Spleen (tissue), 11 donors: ENCODE measurements at regions not wholly inside any gene's neighbourhood (a gene's known extent, or its start where the extent isn't known, plus 50 kb on each side); places are given as distances from the start of the nearest gene placed in this dataset.

Source experiments
- DNase-seq: peaks from one replicate; pipeline ENCODE4 v3.0.0-alpha.2; 2020
- H3K27ac ChIP-seq, 8 donors: fragments of 200-600 bp; sonication (generic) in 7 of 8; 1 replicate in 4 of 8; 2 replicates in 4 of 8; pipeline versions ENCODE4 v1.5.0 to v1.8.0; 2016 to 2021; ENCODE audit warnings: inconsistent platforms in 4 of 8, mild to moderate bottlenecking in 4 of 8, moderate library complexity in 1 of 8
- H3K27me3 ChIP-seq, 7 donors: fragments of 200-600 bp; sonication (generic) in 6 of 7; replicated peaks in 1 of 7; 1 replicate in 4 of 7; 2 replicates in 3 of 7; pipeline versions ENCODE4 v1.5.0 to v1.8.0; 2016 to 2021; ENCODE audit warnings: inconsistent platforms in 3 of 7, mild to moderate bottlenecking in 1 of 7
- H3K36me3 ChIP-seq, 6 donors: fragments of 200-600 bp; sonication (generic) in 5 of 6; 1 replicate in 4 of 6; 2 replicates in 2 of 6; pipeline versions ENCODE4 v1.5.0 to v1.8.0; 2016 to 2021; ENCODE audit warnings: inconsistent platforms in 2 of 6
- H3K4me1 ChIP-seq, 6 donors: fragments of 200-600 bp; sonication (generic) in 5 of 6; 1 replicate in 3 of 6; 2 replicates in 3 of 6; pipeline versions ENCODE4 v1.5.0 to v1.8.0; 2016 to 2021; ENCODE audit warnings: inconsistent platforms in 3 of 6
- H3K4me3 ChIP-seq, 8 donors: fragments of 200-600 bp; sonication (generic) in 7 of 8; 1 replicate in 4 of 8; 2 replicates in 4 of 8; pipeline versions ENCODE4 v1.5.0 to v1.8.0; 2016 to 2021; ENCODE audit warnings: inconsistent platforms in 4 of 8, mild to moderate bottlenecking in 4 of 8, moderate library complexity in 2 of 8
- H3K9me3 ChIP-seq, 8 donors: fragments of 200-600 bp; sonication (generic) in 7 of 8; 1 replicate in 4 of 8; 2 replicates in 4 of 8; pipeline versions ENCODE4 v1.5.0 to v1.8.0; 2016 to 2021; ENCODE audit warnings: inconsistent platforms in 4 of 8
- POLR2A ChIP-seq, 3 donors: fragments of 450-650 bp; IDR thresholded peaks; one replicate each; pipeline ENCODE4 v1.5.1; 2017; ENCODE audit warnings: antibody characterized with exemption in 3 of 3, mild to moderate bottlenecking in 1 of 3
- POLR2AphosphoS5 ChIP-seq, 3 donors: sonication (generic); formaldehyde crosslinking; IDR thresholded peaks; one replicate each; pipeline ENCODE4 v1.5.1; 2017; ENCODE audit warnings: antibody characterized with exemption in 3 of 3
- WGBS, 5 donors: extraction: QIAGEN DNeasy Blood & Tissue Kit in 3 of 5; methylation state at CpG; one replicate each; pipeline versions ENCODE4 v1.1.5 to v1.1.7; 2013 to 2018; 5-methylcytosine and 5-hydroxymethylcytosine counted together
- intact Hi-C: fragments of 100-400 bp; cut with DNase I; formaldehyde crosslinking; loops from one replicate; pipeline ENCODE4 v1.15.0; 2023; ENCODE audit warnings: low total_unique reads
- TF ChIP-seq, protein P1 (sequence below), 11 experiments: fragments of 200-600 bp in 7 of 11; fragments of 450-650 bp in 4 of 11; sonication (generic) in 4 of 11; IDR thresholded peaks in 8 of 11; conservative IDR thresholded peaks in 3 of 11; 1 replicate in 7 of 11; 2 replicates in 4 of 11; pipeline versions ENCODE4 v1.4.0 to v1.8.0; 2016 to 2021; ENCODE audit warnings: antibody characterized with exemption in 11 of 11, inconsistent platforms in 4 of 11, mild to moderate bottlenecking in 1 of 11
- donor health status: healthy with polysubstance abuse.
- donor health status: DM: no; HTN: no; CAD: no; lungs with moderate emphysema.
- donor health status: DM: no; HTN: no; CAD: no.
- donor health status: Bipolar disorder and iron deficiency.
- donor health status: healthy.
- donor health status: DM: no; HTN: no; CAD: no.
- donor health status: DM: yes; HTN: yes; CAD: no.

GRCh38 chr9:118529210-118529609 is 825.0 kb downstream of the TLR4 start:
- Histone ChIP-seq H3K36me3 (no peaks in the 10 kb centered on the region), H3K9me3 (no peaks in the 10 kb centered on the region), H3K27me3 (no peaks in the 10 kb centered on the region), H3K4me3 (no peak overlapping the region), H3K4me1 (no peaks in the 10 kb centered on the region), H3K27ac (no peak overlapping the region)
- no peak for DNase-seq
- intact Hi-C loops = no loop called here
- 2 to 16% (median 11%) methylated on average over 3 of the region's 3 CpGs for WGBS, 5 donors
- no peak for TF ChIP-seq POLR2A (IDR thresholded peaks at IDR 0.05)
- no peak for TF ChIP-seq POLR2AphosphoS5 (IDR thresholded peaks at IDR 0.05)
- TF ChIP-seq, protein P1, sequence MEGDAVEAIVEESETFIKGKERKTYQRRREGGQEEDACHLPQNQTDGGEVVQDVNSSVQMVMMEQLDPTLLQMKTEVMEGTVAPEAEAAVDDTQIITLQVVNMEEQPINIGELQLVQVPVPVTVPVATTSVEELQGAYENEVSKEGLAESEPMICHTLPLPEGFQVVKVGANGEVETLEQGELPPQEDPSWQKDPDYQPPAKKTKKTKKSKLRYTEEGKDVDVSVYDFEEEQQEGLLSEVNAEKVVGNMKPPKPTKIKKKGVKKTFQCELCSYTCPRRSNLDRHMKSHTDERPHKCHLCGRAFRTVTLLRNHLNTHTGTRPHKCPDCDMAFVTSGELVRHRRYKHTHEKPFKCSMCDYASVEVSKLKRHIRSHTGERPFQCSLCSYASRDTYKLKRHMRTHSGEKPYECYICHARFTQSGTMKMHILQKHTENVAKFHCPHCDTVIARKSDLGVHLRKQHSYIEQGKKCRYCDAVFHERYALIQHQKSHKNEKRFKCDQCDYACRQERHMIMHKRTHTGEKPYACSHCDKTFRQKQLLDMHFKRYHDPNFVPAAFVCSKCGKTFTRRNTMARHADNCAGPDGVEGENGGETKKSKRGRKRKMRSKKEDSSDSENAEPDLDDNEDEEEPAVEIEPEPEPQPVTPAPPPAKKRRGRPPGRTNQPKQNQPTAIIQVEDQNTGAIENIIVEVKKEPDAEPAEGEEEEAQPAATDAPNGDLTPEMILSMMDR (IDR thresholded peaks at IDR 0.05 in 8 of 11, conservative IDR thresholded peaks at IDR 0.05 in 3 of 11) = no peak

DNA sequence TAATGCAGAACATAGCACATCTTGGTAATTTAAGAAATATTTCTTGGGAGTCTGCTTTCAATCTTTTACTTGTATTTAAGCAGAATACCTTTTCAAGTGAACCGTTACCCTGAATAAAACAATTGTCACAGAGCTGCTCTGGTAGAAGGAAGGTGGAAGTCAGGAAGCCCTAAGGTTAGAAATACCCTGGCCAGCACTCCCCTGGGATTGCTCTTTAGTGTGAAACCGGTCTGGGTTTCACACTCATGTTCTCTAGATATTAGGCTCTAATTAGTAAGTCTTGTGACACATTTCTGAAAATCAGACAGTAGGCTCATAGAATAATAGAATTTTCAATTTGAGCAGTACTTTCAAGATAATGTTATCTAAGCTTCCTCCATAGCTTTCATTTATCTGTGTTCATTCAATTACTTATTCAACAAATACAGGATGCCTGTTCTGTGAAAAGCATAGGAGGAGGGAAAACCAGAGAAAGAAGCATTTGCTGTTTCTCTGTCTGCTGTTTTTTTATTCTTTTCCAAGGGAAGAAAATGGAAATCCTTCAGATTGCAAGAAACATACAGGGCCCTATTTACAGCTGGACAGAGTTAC is 825.5 kb downstream of the TLR4 start:
- no peak overlapping the region for H3K4me3 ChIP-seq
- intact Hi-C loops = no loop called here
- TF ChIP-seq POLR2AphosphoS5 (IDR thresholded peaks at IDR 0.05) (no peak), POLR2A (IDR thresholded peaks at IDR 0.05) (no peak)
- TF ChIP-seq, protein P1 (IDR thresholded peaks at IDR 0.05 in 8 of 11, conservative IDR thresholded peaks at IDR 0.05 in 3 of 11) = no peak
- H3K4me1 ChIP-seq = no peaks in the 10 kb centered on the region
- no peaks in the 10 kb centered on the region for H3K36me3 ChIP-seq
- no peak for DNase-seq
- no peaks in the 10 kb centered on the region for H3K9me3 ChIP-seq
- no peaks in the 10 kb centered on the region for H3K27me3 ChIP-seq
- no peak overlapping the region for H3K27ac ChIP-seq
- 22 to 53% (median 47%) methylated on average over 2 of the region's 2 CpGs for WGBS, 5 donors

DNA sequence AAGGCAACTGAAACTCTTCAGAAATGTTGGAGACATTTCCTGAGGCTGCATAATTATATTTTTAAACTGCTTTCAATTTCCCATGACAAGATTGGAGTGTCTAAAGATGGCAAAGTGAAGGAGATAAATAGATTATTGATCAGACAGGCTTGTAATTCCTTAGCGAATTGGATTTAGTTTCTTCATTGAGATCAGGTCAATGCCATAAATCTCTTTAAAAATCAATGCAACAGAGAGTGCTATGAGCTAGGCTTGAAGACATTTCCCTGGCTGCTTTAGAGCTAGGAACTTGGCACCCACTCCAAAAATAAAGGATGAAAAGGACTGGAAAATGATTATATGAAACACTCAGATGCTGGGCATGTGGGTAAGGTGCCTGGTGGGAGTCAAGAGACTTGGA is 828.4 kb downstream of the TLR4 start:
- Histone ChIP-seq H3K36me3 (no peaks in the 10 kb centered on the region), H3K4me1 (no peaks in the 10 kb centered on the region), H3K27me3 (no peaks in the 10 kb centered on the region), H3K27ac (no peak overlapping the region), H3K9me3 (no peaks in the 10 kb centered on the region), H3K4me3 (no peak overlapping the region)
- DNase-seq = no peak
- TF ChIP-seq POLR2A (IDR thresholded peaks at IDR 0.05) (no peak), POLR2AphosphoS5 (IDR thresholded peaks at IDR 0.05) (no peak)
- TF ChIP-seq, protein P1 (IDR thresholded peaks at IDR 0.05 in 8 of 11, conservative IDR thresholded peaks at IDR 0.05 in 3 of 11) = no peak
- 86 to 95% (median 92%) methylated on average over 1 of the region's 1 CpG for WGBS, 5 donors
- intact Hi-C loops = no loop called here

GRCh38 chr9:118533101-118533500 is 828.9 kb downstream of the TLR4 start:
- DNase-seq = no peak
- H3K9me3 ChIP-seq = no peaks in the 10 kb centered on the region
- no peak overlapping the region for H3K27ac ChIP-seq
- H3K4me1 ChIP-seq = no peaks in the 10 kb centered on the region
- no peak overlapping the region for H3K4me3 ChIP-seq
- H3K36me3 ChIP-seq = no peaks in the 10 kb centered on the region
- WGBS, 5 donors = 67 to 83% (median 71%) methylated on average over 3 of the region's 3 CpGs
- no peaks in the 10 kb centered on the region for H3K27me3 ChIP-seq
- intact Hi-C loops = no loop called here
- TF ChIP-seq POLR2AphosphoS5 (IDR thresholded peaks at IDR 0.05) = no peak

- Histone ChIP-seq H3K4me1 (no peaks in the 10 kb centered on the region), H3K4me3 (no peak overlapping the region), H3K27ac (no peak overlapping the region), H3K9me3 (no peaks in the 10 kb centered on the region), H3K36me3 (no peaks in the 10 kb centered on the region), H3K27me3 (no peaks in the 10 kb centered on the region)
- TF ChIP-seq POLR2AphosphoS5 (IDR thresholded peaks at IDR 0.05) (no peak), POLR2A (IDR thresholded peaks at IDR 0.05) (no peak)
- TF ChIP-seq, protein P1 (IDR thresholded peaks at IDR 0.05 in 8 of 11, conservative IDR thresholded peaks at IDR 0.05 in 3 of 11) = no peak
- DNase-seq = no peak
- intact Hi-C loops = no loop called here
- 63 to 78% (median 69%) methylated on average over 3 of the region's 3 CpGs for WGBS, 5 donors
These were observed 829.6 kb downstream of the TLR4 start for GRCh38 chr9:118533850-118534249.
